ENCODE measurements at regions not wholly inside any gene's neighbourhood (a gene's known extent, or its start where the extent isn't known, plus 50 kb on each side); places are given as distances from the start of the nearest gene placed in this dataset.

- TF ChIP-seq CTCF (IDR thresholded peaks at IDR 0.05) = no peak
- TF ChIP-seq POLR2A (IDR thresholded peaks at IDR 0.05; ENCODE audit: low read depth) = no peak
These were observed 94.2 kb upstream of the TAB2 start for GRCh38 chr6:149223120-149223903.

Data from esophagus muscularis mucosa (tissue), 3 donors.